ENCODE measurements at regions not wholly inside any gene's neighbourhood (a gene's known extent, or its start where the extent isn't known, plus 50 kb on each side); places are given as distances from the start of the nearest gene placed in this dataset.
"Not testable (repeated sequence)": the region's sequence is repeated elsewhere in the genome, so short reads cannot be mapped to it uniquely, and the experiment has no call there.

- H3K9me3 ChIP-seq = peaks cover 0 to 3% of the 10 kb centered on the region in 2 donors
- no peaks in the 10 kb centered on the region for H3K4me1 ChIP-seq
- H3K27ac ChIP-seq = no peak overlapping the region
- TF ChIP-seq POLR2AphosphoS5 (IDR thresholded peaks at IDR 0.05) = no peak
- no peak for TF ChIP-seq CTCF (IDR thresholded peaks at IDR 0.05)
- no peak for TF ChIP-seq POLR2A (IDR thresholded peaks at IDR 0.05)
- H3K4me3 ChIP-seq = no peak overlapping the region
- peaks cover 0 to 51% of the 10 kb centered on the region in 2 donors for H3K27me3 ChIP-seq
- intact Hi-C loops (cut with DNase I; ENCODE audit: low total_unique reads) = no loop called here
- no peak for DNase-seq (ENCODE audit: low spot score in 2 of 2)
- H3K36me3 ChIP-seq = no peaks in the 10 kb centered on the region
These were observed 172.3 kb upstream of the PPP1R26 start for GRCh38 chr9:135307300-135307699.

- H3K9me3 ChIP-seq; H3K4me1 ChIP-seq; intact Hi-C loops (cut with DNase I; ENCODE audit: low total_unique reads); H3K4me3 ChIP-seq; H3K27ac ChIP-seq; H3K36me3 ChIP-seq: not testable (repeated sequence)
- H3K27me3 ChIP-seq = peaks cover 0 to 45% of the 10 kb centered on the region in 2 donors
- DNase-seq (ENCODE audit: low spot score in 2 of 2) = peak in 1 of 2 donors; percentile 69
These were observed 171.7 kb upstream of the PPP1R26 start for GRCh38 chr9:135307919-135308318.

- H3K27me3 ChIP-seq = peaks cover 0 to 49% of the 10 kb centered on the region in 2 donors
- H3K27ac ChIP-seq = no peak overlapping the region
- H3K4me1 ChIP-seq = no peaks in the 10 kb centered on the region
- intact Hi-C loops (cut with DNase I; ENCODE audit: low total_unique reads) = no loop called here
- H3K9me3 ChIP-seq = peaks cover 0 to 19% of the 10 kb centered on the region in 2 donors
- H3K4me3 ChIP-seq = no peak overlapping the region
- DNase-seq (ENCODE audit: low spot score in 2 of 2) = no peak
- TF ChIP-seq POLR2AphosphoS5 (IDR thresholded peaks at IDR 0.05) (no peak), CTCF (IDR thresholded peaks at IDR 0.05) (no peak), POLR2A (IDR thresholded peaks at IDR 0.05) (no peak)
- H3K36me3 ChIP-seq = no peaks in the 10 kb centered on the region
These were observed 170.5 kb upstream of the PPP1R26 start for GRCh38 chr9:135308821-135309762.

- intact Hi-C loops (cut with DNase I; ENCODE audit: low total_unique reads) = loop anchor here (5.0 kb wide), 1 partner anchor 218 kb away; no protein-coding TSS in a partner anchor
- Histone ChIP-seq H3K9me3 (peaks cover 0 to 19% of the 10 kb centered on the region in 2 donors), H3K27ac (no peak overlapping the region), H3K36me3 (no peaks in the 10 kb centered on the region), H3K27me3 (peaks cover 0 to 48% of the 10 kb centered on the region in 2 donors), H3K4me3 (no peak overlapping the region), H3K4me1 (no peaks in the 10 kb centered on the region)
- no peak for DNase-seq (ENCODE audit: low spot score in 2 of 2)
- no peak for TF ChIP-seq POLR2AphosphoS5 (IDR thresholded peaks at IDR 0.05)
- TF ChIP-seq CTCF (IDR thresholded peaks at IDR 0.05) = no peak
- TF ChIP-seq POLR2A (IDR thresholded peaks at IDR 0.05) = no peak
These were observed 169.8 kb upstream of the PPP1R26 start for GRCh38 chr9:135309763-135310125.

- Histone ChIP-seq H3K9me3 (peaks cover 0 to 19% of the 10 kb centered on the region in 2 donors), H3K27me3 (peaks cover 0 to 45% of the 10 kb centered on the region in 2 donors), H3K36me3 (no peaks in the 10 kb centered on the region), H3K27ac (no peak overlapping the region), H3K4me1 (no peaks in the 10 kb centered on the region), H3K4me3 (no peak overlapping the region)
- intact Hi-C loops (cut with DNase I; ENCODE audit: low total_unique reads) = loop anchor here (5.0 kb wide), 1 partner anchor 217 kb away; no protein-coding TSS in a partner anchor
- no peak for TF ChIP-seq POLR2A (IDR thresholded peaks at IDR 0.05)
- TF ChIP-seq CTCF (IDR thresholded peaks at IDR 0.05) = no peak
- TF ChIP-seq POLR2AphosphoS5 (IDR thresholded peaks at IDR 0.05) = no peak
- no peak for DNase-seq (ENCODE audit: low spot score in 2 of 2)
These were observed 169.4 kb upstream of the PPP1R26 start for GRCh38 chr9:135310134-135310533.

Measured in breast epithelium (tissue), 4 donors.